Lower lobe of right lung (tissue), 2 donors: ENCODE measurements at regions not wholly inside any gene's neighbourhood (a gene's known extent, or its start where the extent isn't known, plus 50 kb on each side); places are given as distances from the start of the nearest gene placed in this dataset.

ENCODE experiments used
- ATAC-seq, 2 donors: fragments of 200-7000 bp; cut with Tn5 transposase; one replicate each; pipeline ENCODE4 v1.9.1; 2020 to 2022; ENCODE audit warnings: mild to moderate bottlenecking in 2 of 2, moderate library complexity in 2 of 2
- DNase-seq: peaks from one replicate; pipeline ENCODE4 v3.0.0-alpha.2; 2020
- H3K27ac ChIP-seq: fragments of 200-600 bp; one replicate; pipeline ENCODE4 v1.8.0; 2022
- H3K27me3 ChIP-seq: fragments of 200-600 bp; one replicate; pipeline ENCODE4 v1.8.0; 2022; ENCODE audit warnings: low read depth
- H3K36me3 ChIP-seq: fragments of 200-600 bp; one replicate; pipeline ENCODE4 v1.8.0; 2022; ENCODE audit warnings: mild to moderate bottlenecking
- H3K4me1 ChIP-seq: fragments of 200-600 bp; one replicate; pipeline ENCODE4 v1.8.0; 2022
- H3K4me3 ChIP-seq: fragments of 200-600 bp; one replicate; pipeline ENCODE4 v1.8.0; 2022; ENCODE audit warnings: mild to moderate bottlenecking
- H3K9me3 ChIP-seq: fragments of 200-600 bp; one replicate; pipeline ENCODE4 v1.8.0; 2022
- CTCF ChIP-seq: fragments of 200-600 bp; IDR thresholded peaks from one replicate; pipeline ENCODE4 v1.8.0; 2022; ENCODE audit warnings: antibody characterized with exemption, mild to moderate bottlenecking
- intact Hi-C: fragments of 100-400 bp; cut with DNase I; formaldehyde crosslinking; loops from one replicate; pipeline ENCODE4 v1.11.0; 2022
- donor health status: DM: no; HTN: yes; CAD: no; lungs with severe emphysema.

GRCh38 chr7:91459539-91459938, 195.3 kb downstream of the FZD1 start:
- H3K36me3 ChIP-seq, result no peaks in the 10 kb centered on the region

GRCh38 chr7:91462316-91462715, 198.1 kb downstream of the FZD1 start:
- intact Hi-C loops, result no loop called here
- H3K4me3 ChIP-seq, result no peak overlapping the region
- no peak for ATAC-seq
- H3K4me1 ChIP-seq, result no peaks in the 10 kb centered on the region
- H3K27ac ChIP-seq, result no peak overlapping the region
- H3K9me3 ChIP-seq, result no peaks in the 10 kb centered on the region
- no peak for TF ChIP-seq CTCF
- H3K36me3 ChIP-seq, result no peaks in the 10 kb centered on the region
- no peak for DNase-seq
- H3K27me3 ChIP-seq, result no peaks in the 10 kb centered on the region

More at GRCh38 chr7:91459539-91459938, 195.3 kb downstream of the FZD1 start:
- intact Hi-C loops, result no loop called here
- Histone ChIP-seq H3K9me3 (no peaks in the 10 kb centered on the region), H3K4me1 (no peaks in the 10 kb centered on the region), H3K27me3 (no peaks in the 10 kb centered on the region), H3K4me3 (no peak overlapping the region), H3K27ac (no peak overlapping the region)
- DNase-seq, result no peak
- TF ChIP-seq CTCF, result no peak
- ATAC-seq, result no peak

GRCh38 chr7:91463330-91463729, 199.1 kb downstream of the FZD1 start:
- H3K27ac ChIP-seq, result no peak overlapping the region
- no peak for TF ChIP-seq CTCF
- H3K9me3 ChIP-seq, result no peaks in the 10 kb centered on the region
- DNase-seq (no peak), ATAC-seq (no peak)
- no peak overlapping the region for H3K4me3 ChIP-seq
- H3K36me3 ChIP-seq, result no peaks in the 10 kb centered on the region
- no peaks in the 10 kb centered on the region for H3K4me1 ChIP-seq
- no peaks in the 10 kb centered on the region for H3K27me3 ChIP-seq
- intact Hi-C loops, result no loop called here

GRCh38 chr7:91465595-91466061, 201.4 kb downstream of the FZD1 start:
- Histone ChIP-seq H3K4me1 (no peaks in the 10 kb centered on the region), H3K27ac (no peak overlapping the region), H3K4me3 (no peak overlapping the region), H3K27me3 (no peaks in the 10 kb centered on the region), H3K9me3 (no peaks in the 10 kb centered on the region), H3K36me3 (no peaks in the 10 kb centered on the region)
- intact Hi-C loops, result no loop called here
- TF ChIP-seq CTCF, result no peak
- DNase-seq (no peak), ATAC-seq (no peak)

- H3K27ac ChIP-seq, result no peak overlapping the region
- H3K4me1 ChIP-seq, result no peaks in the 10 kb centered on the region
- intact Hi-C loops, result no loop called here
- DNase-seq (no peak), ATAC-seq (no peak)
- no peaks in the 10 kb centered on the region for H3K9me3 ChIP-seq
- H3K4me3 ChIP-seq, result no peak overlapping the region
- no peaks in the 10 kb centered on the region for H3K27me3 ChIP-seq
- TF ChIP-seq CTCF, result no peak
- no peaks in the 10 kb centered on the region for H3K36me3 ChIP-seq
Observed at GRCh38 chr7:91468256-91468655, 204.0 kb downstream of the FZD1 start.

- Histone ChIP-seq H3K4me3 (no peak overlapping the region), H3K4me1 (no peaks in the 10 kb centered on the region), H3K9me3 (peaks cover 20% of the 10 kb centered on the region), H3K27ac (no peak overlapping the region), H3K36me3 (no peaks in the 10 kb centered on the region), H3K27me3 (no peaks in the 10 kb centered on the region)
- intact Hi-C loops, result no loop called here
- DNase-seq (no peak), ATAC-seq (no peak)
- no peak for TF ChIP-seq CTCF
Observed at GRCh38 chr7:91473619-91474018, 209.4 kb downstream of the FZD1 start.
